Caco-2 (cell line): ENCODE measurements at regions not wholly inside any gene's neighbourhood (a gene's known extent, or its start where the extent isn't known, plus 50 kb on each side); places are given as distances from the start of the nearest gene placed in this dataset.

Source experiments
- BruUV-seq: library from RNA; stranded (reverse); fragments of 400-500 nt; replicated peaks from 2 replicates; lab custom pipeline; 2021; lab: Mats Ljungman, UMichigan
- CTCF ChIA-PET: fragments of 300-600 bp; sonication (Branson Sonifier 250); formaldehyde crosslinking; loops from one replicate; lab custom pipeline; 2022; ENCODE audit warnings: antibody characterized with exemption; lab: Charles Lee
- POLR2A ChIA-PET: fragments of 300-600 bp; sonication (Branson Sonifier 250); formaldehyde crosslinking; loops from one replicate; lab custom pipeline; 2022; ENCODE audit warnings: antibody characterized with exemption; lab: Charles Lee
- DNase-seq, 2 experiments: peaks; one replicate each; pipeline versions ENCODE4 v3.0.0 to v3.0.0-alpha.2; 2020 to 2022
- H3K27me3 ChIP-seq: replicated peaks from 2 replicates; pipeline ENCODE4 v1.6.0; 2011; ENCODE audit warnings: low read length; ENCODE audit not compliant: control insufficient read depth, insufficient read depth
- H3K36me3 ChIP-seq: 2 replicates; pipeline ENCODE4 v1.5.1; 2011; ENCODE audit warnings: low read length; ENCODE audit not compliant: control insufficient read depth, insufficient read depth
- H3K4me1 ChIP-seq: fragments of 250-450 bp; sonication (Bioruptor Pico); 2 replicates; pipeline ENCODE4 v1.5.1; 2020; ENCODE audit warnings: mild to moderate bottlenecking
- H3K4me3 ChIP-seq: 2 replicates; pipeline ENCODE4 v1.5.1; 2011; ENCODE audit warnings: low read depth, mild to moderate bottlenecking, control low read depth, low read length
- H3K9me3 ChIP-seq: fragments of 250-450 bp; sonication (Bioruptor Pico); 2 replicates; pipeline ENCODE4 v1.5.1; 2020; ENCODE audit warnings: mild to moderate bottlenecking, moderate library complexity
- H3K27ac Mint-ChIP-seq: one replicate; pipeline ENCODE4 v1.8.0; 2022; ENCODE audit warnings: mixed read lengths; ENCODE audit not compliant: unreplicated experiment
- H3K27me3 Mint-ChIP-seq: one replicate; pipeline ENCODE4 v1.8.0; 2022; ENCODE audit warnings: mixed read lengths; ENCODE audit not compliant: insufficient read depth, unreplicated experiment
- H3K36me3 Mint-ChIP-seq: one replicate; pipeline ENCODE4 v1.8.0; 2022; ENCODE audit warnings: mild to moderate bottlenecking, mixed read lengths; ENCODE audit not compliant: insufficient read depth, unreplicated experiment
- H3K4me1 Mint-ChIP-seq: one replicate; pipeline ENCODE4 v1.8.0; 2022; ENCODE audit warnings: low read depth, mixed read lengths; ENCODE audit not compliant: unreplicated experiment
- H3K4me3 Mint-ChIP-seq: one replicate; pipeline ENCODE4 v1.8.0; 2022; ENCODE audit warnings: mild to moderate bottlenecking, moderate library complexity, mixed read lengths; ENCODE audit not compliant: unreplicated experiment
- H3K9me3 Mint-ChIP-seq: one replicate; pipeline ENCODE4 v1.8.0; 2022; ENCODE audit warnings: mixed read lengths; ENCODE audit not compliant: unreplicated experiment
- intact Hi-C: fragments of 100-400 bp; cut with micrococcal nuclease; formaldehyde crosslinking; loops from one replicate; pipeline ENCODE4 v1.10.0; 2022; ENCODE audit not compliant: unreplicated experiment
- TF ChIP-seq, protein P1 (sequence below), 2 experiments: fragments of 200-600 bp in 1 of 2; IDR thresholded peaks; 1 replicate in 1 of 2; 2 replicates in 1 of 2; pipeline versions ENCODE4 v1.5.1 to v1.8.0; 2011 to 2022; ENCODE audit warnings: antibody characterized with exemption in 1 of 2, control low read depth in 1 of 2, inconsistent platforms in 1 of 2, low read depth in 1 of 2, low read length in 1 of 2, mild to moderate bottlenecking in 1 of 2, moderate library complexity in 1 of 2; ENCODE audit not compliant: insufficient read depth in 1 of 2, severe bottlenecking in 1 of 2, unreplicated experiment in 1 of 2

DNA sequence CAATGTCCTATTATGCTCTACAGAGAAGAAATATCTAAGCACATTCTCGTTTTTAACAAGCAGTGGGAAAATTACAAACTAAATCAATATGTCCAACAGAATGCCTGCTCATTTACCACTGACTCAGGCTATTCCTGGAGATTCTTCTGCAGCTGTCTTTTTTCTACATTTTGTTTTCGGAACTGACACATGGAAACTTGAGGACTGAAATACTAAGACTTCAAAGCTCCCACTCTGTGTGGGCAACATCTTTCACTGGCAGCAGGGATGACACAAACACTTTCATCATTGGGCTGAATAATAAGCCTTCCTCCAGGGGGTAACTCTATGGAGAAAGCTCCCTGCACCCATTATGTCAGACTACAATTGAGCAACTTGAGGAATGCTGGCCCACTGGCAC is 175.5 kb upstream of the NCAM2 start:
- H3K36me3 Mint-ChIP-seq: no peaks in the 10 kb centered on the region
- no TSS peak for BruUV-seq
- Histone ChIP-seq H3K27me3 (no peaks in the 10 kb centered on the region), H3K36me3 (no peaks in the 10 kb centered on the region), H3K4me1 (no peaks in the 10 kb centered on the region), H3K4me3 (no peak overlapping the region), H3K9me3 (no peaks in the 10 kb centered on the region)
- DNase-seq: no peak
- no peaks in the 10 kb centered on the region for H3K9me3 Mint-ChIP-seq
- ChIA-PET CTCF (no interaction called here), POLR2A (no interaction called here)
- no peaks in the 10 kb centered on the region for H3K4me1 Mint-ChIP-seq
- intact Hi-C loops: no loop called here
- TF ChIP-seq, protein P1, sequence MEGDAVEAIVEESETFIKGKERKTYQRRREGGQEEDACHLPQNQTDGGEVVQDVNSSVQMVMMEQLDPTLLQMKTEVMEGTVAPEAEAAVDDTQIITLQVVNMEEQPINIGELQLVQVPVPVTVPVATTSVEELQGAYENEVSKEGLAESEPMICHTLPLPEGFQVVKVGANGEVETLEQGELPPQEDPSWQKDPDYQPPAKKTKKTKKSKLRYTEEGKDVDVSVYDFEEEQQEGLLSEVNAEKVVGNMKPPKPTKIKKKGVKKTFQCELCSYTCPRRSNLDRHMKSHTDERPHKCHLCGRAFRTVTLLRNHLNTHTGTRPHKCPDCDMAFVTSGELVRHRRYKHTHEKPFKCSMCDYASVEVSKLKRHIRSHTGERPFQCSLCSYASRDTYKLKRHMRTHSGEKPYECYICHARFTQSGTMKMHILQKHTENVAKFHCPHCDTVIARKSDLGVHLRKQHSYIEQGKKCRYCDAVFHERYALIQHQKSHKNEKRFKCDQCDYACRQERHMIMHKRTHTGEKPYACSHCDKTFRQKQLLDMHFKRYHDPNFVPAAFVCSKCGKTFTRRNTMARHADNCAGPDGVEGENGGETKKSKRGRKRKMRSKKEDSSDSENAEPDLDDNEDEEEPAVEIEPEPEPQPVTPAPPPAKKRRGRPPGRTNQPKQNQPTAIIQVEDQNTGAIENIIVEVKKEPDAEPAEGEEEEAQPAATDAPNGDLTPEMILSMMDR (IDR thresholded peaks at IDR 0.05; ENCODE audit: insufficient read depth in 1 of 2, low read depth in 1 of 2, low read length in 1 of 2, severe bottlenecking in 1 of 2, unreplicated experiment in 1 of 2): no peak
- H3K27me3 Mint-ChIP-seq: no peaks in the 10 kb centered on the region
- H3K4me3 Mint-ChIP-seq: no peak overlapping the region
- H3K27ac Mint-ChIP-seq: no peak overlapping the region

DNA sequence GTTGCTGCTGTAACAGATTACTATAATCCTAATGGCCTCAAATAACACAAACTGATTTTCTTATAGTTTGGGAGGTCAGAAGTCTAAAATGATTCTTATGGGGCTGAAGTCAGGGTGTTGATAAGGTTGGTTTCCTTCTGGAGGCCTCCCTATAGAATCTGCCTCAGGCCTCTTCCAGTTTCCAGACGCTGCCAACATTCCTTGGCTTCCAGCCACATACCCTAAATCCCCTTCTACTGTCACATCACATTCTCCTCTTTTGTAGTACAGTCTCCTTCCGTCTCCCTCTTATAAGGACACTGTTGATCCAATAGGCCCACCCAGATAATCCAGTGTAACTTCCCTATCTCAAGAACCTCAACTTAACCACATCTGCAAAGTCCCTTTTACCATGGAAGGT is 145.3 kb upstream of the NCAM2 start:
- intact Hi-C loops: loop anchor here (10.0 kb wide), 1 partner anchor 178 kb away; no protein-coding TSS in a partner anchor
- TF ChIP-seq, protein P1 (IDR thresholded peaks at IDR 0.05; ENCODE audit: insufficient read depth in 1 of 2, low read depth in 1 of 2, low read length in 1 of 2, severe bottlenecking in 1 of 2, unreplicated experiment in 1 of 2): no peak
- H3K4me3 ChIP-seq: no peak overlapping the region

DNA sequence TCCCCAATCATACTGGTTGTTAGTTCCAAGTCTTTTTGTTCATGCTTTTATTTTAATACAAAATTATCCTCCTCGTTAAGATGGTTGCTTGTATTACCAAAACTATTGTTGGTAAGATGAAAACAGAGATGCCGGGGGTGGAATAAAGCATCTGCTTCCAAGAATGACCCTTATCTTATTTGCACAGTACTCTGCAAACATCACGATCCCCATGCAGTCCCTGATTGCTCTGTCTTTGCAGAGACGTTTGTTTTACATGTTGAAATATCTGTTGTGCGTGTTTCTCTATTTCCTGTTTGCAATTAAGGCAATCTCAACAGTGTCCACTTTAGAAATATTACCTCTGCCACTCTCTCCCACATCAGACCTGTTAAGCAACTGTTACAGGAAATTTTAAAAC is 141.3 kb upstream of the NCAM2 start:
- DNase-seq: peak; percentile 47 to 50
- CTCF ChIA-PET: no interaction called here
- Histone ChIP-seq H3K27me3 (no peaks in the 10 kb centered on the region), H3K4me1 (no peaks in the 10 kb centered on the region; the same call in 1 of the 2 replicates), H3K4me3 (no peak overlapping the region), H3K9me3 (peaks cover 3% of the 10 kb centered on the region; the same call in 1 of the 2 replicates), H3K36me3 (no peaks in the 10 kb centered on the region)
- H3K27me3 Mint-ChIP-seq: no peaks in the 10 kb centered on the region
- TF ChIP-seq, protein P1 (IDR thresholded peaks at IDR 0.05; ENCODE audit: insufficient read depth in 1 of 2, low read depth in 1 of 2, low read length in 1 of 2, severe bottlenecking in 1 of 2, unreplicated experiment in 1 of 2): no peak
- no peaks in the 10 kb centered on the region for H3K9me3 Mint-ChIP-seq
- no peaks in the 10 kb centered on the region for H3K36me3 Mint-ChIP-seq
- no TSS peak for BruUV-seq
- intact Hi-C loops: loop anchor here (10.0 kb wide), 1 partner anchor 182 kb away; no protein-coding TSS in a partner anchor
- H3K4me1 Mint-ChIP-seq: peaks cover 6% of the 10 kb centered on the region
- POLR2A ChIA-PET: no interaction called here
- no peak overlapping the region for H3K4me3 Mint-ChIP-seq
- H3K27ac Mint-ChIP-seq: no peak overlapping the region

More for the DNA sequence above, 145.3 kb upstream of the NCAM2 start:
- H3K9me3 ChIP-seq: peaks cover 3% of the 10 kb centered on the region; the same call in 1 of the 2 replicates
- no peaks in the 10 kb centered on the region for H3K27me3 Mint-ChIP-seq
- H3K4me1 ChIP-seq: no peaks in the 10 kb centered on the region; the same call in 1 of the 2 replicates
- no peaks in the 10 kb centered on the region for H3K36me3 ChIP-seq
- H3K4me1 Mint-ChIP-seq: peaks cover 6% of the 10 kb centered on the region
- no TSS peak for BruUV-seq
- no peak overlapping the region for H3K27ac Mint-ChIP-seq
- H3K27me3 ChIP-seq: no peaks in the 10 kb centered on the region
- CTCF ChIA-PET: no interaction called here
- DNase-seq: no peak
- H3K9me3 Mint-ChIP-seq: no peaks in the 10 kb centered on the region
- no peaks in the 10 kb centered on the region for H3K36me3 Mint-ChIP-seq
- POLR2A ChIA-PET: no interaction called here
- H3K4me3 Mint-ChIP-seq: no peak overlapping the region
